Tongue (tissue), 1 donor: ENCODE measurements at regions not wholly inside any gene's neighbourhood (a gene's known extent, or its start where the extent isn't known, plus 50 kb on each side); places are given as distances from the start of the nearest gene placed in this dataset.

Experiments used
- DNase-seq: peaks from one replicate; pipeline ENCODE4 v3.0.0-alpha.2; 2015

- DNase-seq = peak; percentile 63
These were observed 51.8 kb downstream of the C11orf96 start for GRCh38 chr11:43994196-43994595.

GRCh38 chr11:43996318-43996717 is 51.5 kb upstream of the ACCSL start:
- no peak for DNase-seq

- DNase-seq = peak; percentile 79
These were observed 50.6 kb upstream of the ACCSL start for GRCh38 chr11:43997022-43997660.
